ENCODE measurements at regions not wholly inside any gene's neighbourhood (a gene's known extent, or its start where the extent isn't known, plus 50 kb on each side); places are given as distances from the start of the nearest gene placed in this dataset.

DNA sequence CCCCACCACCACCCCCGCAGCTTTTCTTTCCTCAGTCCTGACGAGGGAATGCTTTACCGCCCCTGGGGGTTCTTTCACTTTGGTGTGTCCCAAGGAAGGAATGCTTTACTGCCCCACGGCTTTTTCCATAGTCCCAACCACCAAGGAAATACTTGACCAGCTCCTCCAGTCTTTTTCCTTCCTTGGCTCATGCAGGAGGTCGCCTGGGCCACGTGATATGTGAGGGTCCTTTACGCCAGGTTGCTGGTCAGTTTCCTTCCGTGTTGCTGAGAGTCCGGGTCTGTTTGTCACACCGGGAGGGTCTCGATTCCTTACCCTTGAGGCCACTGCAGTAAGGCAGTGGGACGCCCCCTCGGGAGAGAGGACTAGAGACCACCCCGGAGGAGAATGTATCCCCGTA is 58.9 kb upstream of the CDH4 start:
- DNase-seq: no peak

Measured in activated CD4-positive, alpha-beta T cell treated with anti-CD3 and anti-CD28 coated beads, Interleukin-10, Interleukin-2, amounts not matched to agents 100 ng/mL and 50 ng/mL, durations not matched to agents 16 hours and 8 hours (primary cell).